ENCODE measurements at regions not wholly inside any gene's neighbourhood (a gene's known extent, or its start where the extent isn't known, plus 50 kb on each side); places are given as distances from the start of the nearest gene placed in this dataset.

- TF ChIP-seq HNF1A (IDR thresholded peaks at IDR 0.05; ENCODE audit: low read depth) (no peak), HNF1A (CRISPR knock-in tag; IDR thresholded peaks at IDR 0.05; ENCODE audit: borderline replicate concordance) (no peak), ETS1 (CRISPR knock-in tag; IDR thresholded peaks at IDR 0.05) (no peak), ZSCAN25 (CRISPR knock-in tag; IDR thresholded peaks at IDR 0.05) (no peak), GZF1 (CRISPR knock-in tag; IDR thresholded peaks at IDR 0.05) (no peak), SP5 (CRISPR knock-in tag; IDR thresholded peaks at IDR 0.05; ENCODE audit: borderline replicate concordance, low read depth) (no peak), ZHX2 (IDR thresholded peaks at IDR 0.05; ENCODE audit: low read depth) (no peak), ZHX2 (CRISPR knock-in tag; IDR thresholded peaks at IDR 0.05; ENCODE audit: borderline replicate concordance) (no peak), CREM (IDR thresholded peaks at IDR 0.05) (no peak), CREM (CRISPR knock-in tag; IDR thresholded peaks at IDR 0.05) (no peak), SMAD9 (CRISPR knock-in tag; IDR thresholded peaks at IDR 0.05) (no peak)
Observed at GRCh38 chr10:61110188-61110844, 166.3 kb upstream of the RHOBTB1 start (continued).
